GM23338 (cell line): ENCODE measurements at regions not wholly inside any gene's neighbourhood (a gene's known extent, or its start where the extent isn't known, plus 50 kb on each side); places are given as distances from the start of the nearest gene placed in this dataset.

Experiments
- CREB1 ChIP-seq: fragments of 250-450 bp; sonication (Bioruptor Pico); IDR thresholded peaks from 2 replicates; pipeline ENCODE4 v1.5.0; 2020; ENCODE audit warnings: low read depth, mild to moderate bottlenecking, moderate library complexity
- EZH2 ChIP-seq: fragments of 200-600 bp; sonication (generic); IDR thresholded peaks from one replicate; pipeline ENCODE4 v1.8.0; 2017; ENCODE audit warnings: antibody characterized with exemption, mild to moderate bottlenecking, low read depth; ENCODE audit not compliant: unreplicated experiment
- EZH2phosphoT487 ChIP-seq: fragments of 200-600 bp; sonication (generic); IDR thresholded peaks from one replicate; pipeline ENCODE4 v1.8.1; 2018; ENCODE audit warnings: antibody characterized with exemption; ENCODE audit not compliant: unreplicated experiment
- NANOG ChIP-seq: IDR thresholded peaks from 2 replicates; pipeline ENCODE4 v1.6.1; 2016; ENCODE audit warnings: antibody characterized with exemption, borderline replicate concordance
- POLR2AphosphoS5 ChIP-seq: IDR thresholded peaks from 2 replicates; pipeline ENCODE4 v1.6.1; 2016; ENCODE audit warnings: antibody characterized with exemption, low read depth
- ZNF114 ChIP-seq: fragments of 250-450 bp; sonication (Bioruptor Pico); IDR thresholded peaks from 2 replicates; pipeline ENCODE4 v1.5.0; 2020; ENCODE audit warnings: mild to moderate bottlenecking, moderate library complexity
- TF ChIP-seq, protein P1 (sequence below), 2 experiments: fragments of 200-600 bp in 1 of 2; sonication (generic) in 1 of 2; conservative IDR thresholded peaks; 2 replicates each; pipeline versions ENCODE4 v1.5.1 to v1.6.1; 2016 to 2017; ENCODE audit warnings: antibody characterized with exemption in 2 of 2, low read depth in 2 of 2, mild to moderate bottlenecking in 2 of 2, moderate library complexity in 1 of 2
- TF ChIP-seq, protein P2 (sequence below): IDR thresholded peaks from one replicate; pipeline ENCODE4 v1.6.1; 2018; ENCODE audit warnings: antibody characterized with exemption; ENCODE audit not compliant: unreplicated experiment

DNA sequence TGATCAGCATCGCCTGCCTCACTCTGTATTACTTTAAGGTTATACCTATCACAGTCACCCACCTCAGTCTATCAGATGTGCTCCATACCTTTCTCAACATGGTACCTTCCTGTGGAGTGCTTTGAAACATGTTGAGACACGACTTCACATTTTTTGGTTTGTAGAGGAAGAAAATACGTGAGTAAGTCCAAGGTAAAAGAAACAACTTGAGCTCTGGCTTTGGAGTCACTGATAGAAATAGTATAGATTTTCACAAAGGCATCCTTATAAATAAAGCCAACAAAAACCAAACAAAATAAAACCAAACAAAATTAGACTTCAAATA, 77.5 kb upstream of the HMHB1 start:
- TF ChIP-seq EZH2 (no peak), POLR2AphosphoS5 (no peak), ZNF114 (no peak), CREB1 (CRISPR knock-in tag) (no peak), NANOG (no peak), EZH2phosphoT487 (no peak)
- TF ChIP-seq, protein P1, sequence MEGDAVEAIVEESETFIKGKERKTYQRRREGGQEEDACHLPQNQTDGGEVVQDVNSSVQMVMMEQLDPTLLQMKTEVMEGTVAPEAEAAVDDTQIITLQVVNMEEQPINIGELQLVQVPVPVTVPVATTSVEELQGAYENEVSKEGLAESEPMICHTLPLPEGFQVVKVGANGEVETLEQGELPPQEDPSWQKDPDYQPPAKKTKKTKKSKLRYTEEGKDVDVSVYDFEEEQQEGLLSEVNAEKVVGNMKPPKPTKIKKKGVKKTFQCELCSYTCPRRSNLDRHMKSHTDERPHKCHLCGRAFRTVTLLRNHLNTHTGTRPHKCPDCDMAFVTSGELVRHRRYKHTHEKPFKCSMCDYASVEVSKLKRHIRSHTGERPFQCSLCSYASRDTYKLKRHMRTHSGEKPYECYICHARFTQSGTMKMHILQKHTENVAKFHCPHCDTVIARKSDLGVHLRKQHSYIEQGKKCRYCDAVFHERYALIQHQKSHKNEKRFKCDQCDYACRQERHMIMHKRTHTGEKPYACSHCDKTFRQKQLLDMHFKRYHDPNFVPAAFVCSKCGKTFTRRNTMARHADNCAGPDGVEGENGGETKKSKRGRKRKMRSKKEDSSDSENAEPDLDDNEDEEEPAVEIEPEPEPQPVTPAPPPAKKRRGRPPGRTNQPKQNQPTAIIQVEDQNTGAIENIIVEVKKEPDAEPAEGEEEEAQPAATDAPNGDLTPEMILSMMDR (conservative IDR thresholded peaks at IDR 0.05; ENCODE audit: low read depth in 2 of 2) = no peak
- TF ChIP-seq, protein P2, sequence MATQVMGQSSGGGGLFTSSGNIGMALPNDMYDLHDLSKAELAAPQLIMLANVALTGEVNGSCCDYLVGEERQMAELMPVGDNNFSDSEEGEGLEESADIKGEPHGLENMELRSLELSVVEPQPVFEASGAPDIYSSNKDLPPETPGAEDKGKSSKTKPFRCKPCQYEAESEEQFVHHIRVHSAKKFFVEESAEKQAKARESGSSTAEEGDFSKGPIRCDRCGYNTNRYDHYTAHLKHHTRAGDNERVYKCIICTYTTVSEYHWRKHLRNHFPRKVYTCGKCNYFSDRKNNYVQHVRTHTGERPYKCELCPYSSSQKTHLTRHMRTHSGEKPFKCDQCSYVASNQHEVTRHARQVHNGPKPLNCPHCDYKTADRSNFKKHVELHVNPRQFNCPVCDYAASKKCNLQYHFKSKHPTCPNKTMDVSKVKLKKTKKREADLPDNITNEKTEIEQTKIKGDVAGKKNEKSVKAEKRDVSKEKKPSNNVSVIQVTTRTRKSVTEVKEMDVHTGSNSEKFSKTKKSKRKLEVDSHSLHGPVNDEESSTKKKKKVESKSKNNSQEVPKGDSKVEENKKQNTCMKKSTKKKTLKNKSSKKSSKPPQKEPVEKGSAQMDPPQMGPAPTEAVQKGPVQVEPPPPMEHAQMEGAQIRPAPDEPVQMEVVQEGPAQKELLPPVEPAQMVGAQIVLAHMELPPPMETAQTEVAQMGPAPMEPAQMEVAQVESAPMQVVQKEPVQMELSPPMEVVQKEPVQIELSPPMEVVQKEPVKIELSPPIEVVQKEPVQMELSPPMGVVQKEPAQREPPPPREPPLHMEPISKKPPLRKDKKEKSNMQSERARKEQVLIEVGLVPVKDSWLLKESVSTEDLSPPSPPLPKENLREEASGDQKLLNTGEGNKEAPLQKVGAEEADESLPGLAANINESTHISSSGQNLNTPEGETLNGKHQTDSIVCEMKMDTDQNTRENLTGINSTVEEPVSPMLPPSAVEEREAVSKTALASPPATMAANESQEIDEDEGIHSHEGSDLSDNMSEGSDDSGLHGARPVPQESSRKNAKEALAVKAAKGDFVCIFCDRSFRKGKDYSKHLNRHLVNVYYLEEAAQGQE = no peak
